CD14-positive monocyte (primary cell): ENCODE measurements at regions not wholly inside any gene's neighbourhood (a gene's known extent, or its start where the extent isn't known, plus 50 kb on each side); places are given as distances from the start of the nearest gene placed in this dataset.

ENCODE experiments used
- DNase-seq, 3 donors: peaks; one replicate each; pipeline ENCODE4 v3.0.0-alpha.2; 2011 to 2022
- H2AFZ ChIP-seq: 2 replicates; pipeline ENCODE4 v1.6.0; 2012; ENCODE audit warnings: mild to moderate bottlenecking, low read depth, low read length, inconsistent platforms; ENCODE audit not compliant: insufficient read depth, poor library complexity, severe bottlenecking
- H3K27ac ChIP-seq, 2 donors: 1 replicate in 1 of 2; 2 replicates in 1 of 2; pipeline ENCODE4 v1.5.1; 2012 to 2013; ENCODE audit warnings: low read length in 2 of 2, control low read depth in 1 of 2, inconsistent platforms in 1 of 2, low read depth in 1 of 2, mild to moderate bottlenecking in 1 of 2
- H3K27me3 ChIP-seq, 2 donors: one replicate each; pipeline versions ENCODE4 v1.6.0 to v1.6.1; 2011 to 2013; ENCODE audit warnings: low read length in 2 of 2; ENCODE audit not compliant: control insufficient read depth in 2 of 2, insufficient read depth in 2 of 2
- H3K36me3 ChIP-seq, 2 donors: replicated peaks in 1 of 2; 1 replicate in 1 of 2; 2 replicates in 1 of 2; pipeline versions ENCODE4 v1.5.1 to v1.6.1; 2012 to 2013; ENCODE audit warnings: low read length in 2 of 2, control low read depth in 1 of 2, inconsistent platforms in 1 of 2, mild to moderate bottlenecking in 1 of 2; ENCODE audit not compliant: insufficient read depth in 2 of 2, control insufficient read depth in 1 of 2
- H3K4me1 ChIP-seq, 2 donors: 1 replicate in 1 of 2; 2 replicates in 1 of 2; pipeline versions ENCODE4 v1.5.1 to v1.6.1; 2012 to 2013; ENCODE audit warnings: low read length in 2 of 2, control low read depth in 1 of 2, inconsistent platforms in 1 of 2, mild to moderate bottlenecking in 1 of 2, moderate library complexity in 1 of 2; ENCODE audit not compliant: insufficient read depth in 2 of 2, control insufficient read depth in 1 of 2
- H3K4me2 ChIP-seq: replicated peaks from 2 replicates; pipeline ENCODE3; 2012; ENCODE audit warnings: low read length, moderate library complexity, mild to moderate bottlenecking; ENCODE audit not compliant: poor library complexity, severe bottlenecking; ENCODE audit errors: extremely low read depth
- H3K4me3 ChIP-seq, 3 experiments: fragments of 200-600 bp in 1 of 3; sonication (generic) in 1 of 3; replicated peaks in 1 of 3; 1 replicate in 2 of 3; 2 replicates in 1 of 3; pipeline ENCODE4 v1.5.1; 2011 to 2013; ENCODE audit warnings: low read length in 3 of 3, mild to moderate bottlenecking in 3 of 3, control low read depth in 2 of 3, low read depth in 2 of 3, inconsistent platforms in 1 of 3, moderate library complexity in 1 of 3
- H3K79me2 ChIP-seq: 2 replicates; pipeline ENCODE4 v1.6.0; 2012; ENCODE audit warnings: mild to moderate bottlenecking, control low read depth, inconsistent platforms, low read length, moderate library complexity; ENCODE audit not compliant: insufficient read depth
- H3K9ac ChIP-seq: 2 replicates; pipeline ENCODE4 v1.6.0; 2017; ENCODE audit warnings: low read length, mild to moderate bottlenecking; ENCODE audit not compliant: insufficient read depth, poor library complexity, severe bottlenecking
- H3K9me3 ChIP-seq, 2 donors: replicated peaks in 1 of 2; 1 replicate in 1 of 2; 2 replicates in 1 of 2; pipeline versions ENCODE4 v1.5.1 to v1.6.1; 2012 to 2013; ENCODE audit warnings: low read length in 2 of 2, control low read depth in 1 of 2; ENCODE audit not compliant: control insufficient read depth in 1 of 2, insufficient read depth in 1 of 2
- H4K20me1 ChIP-seq: 2 replicates; pipeline ENCODE4 v1.6.0; 2012; ENCODE audit warnings: mild to moderate bottlenecking, low read length, control low read depth, moderate library complexity; ENCODE audit not compliant: insufficient read depth
- H3K27ac Mint-ChIP-seq, 7 donors: one replicate each; pipeline ENCODE4 v1.8.0; 2020; ENCODE audit warnings: mild to moderate bottlenecking in 7 of 7, mixed read lengths in 7 of 7, moderate library complexity in 6 of 7, inconsistent platforms in 2 of 7
- H3K27me3 Mint-ChIP-seq, 3 donors: one replicate each; pipeline ENCODE4 v1.8.0; 2021 to 2022; ENCODE audit warnings: low read depth in 3 of 3, mild to moderate bottlenecking in 3 of 3, mixed read lengths in 3 of 3, moderate library complexity in 3 of 3, inconsistent platforms in 1 of 3
- H3K36me3 Mint-ChIP-seq, 2 donors: one replicate each; pipeline ENCODE4 v1.8.0; 2020; ENCODE audit warnings: mixed read lengths in 2 of 2, inconsistent platforms in 1 of 2, mild to moderate bottlenecking in 1 of 2
- H3K4me1 Mint-ChIP-seq: one replicate; pipeline ENCODE4 v1.8.0; 2020; ENCODE audit warnings: mild to moderate bottlenecking, mixed read lengths
- H3K4me3 Mint-ChIP-seq, 2 donors: one replicate each; pipeline ENCODE4 v1.8.0; 2020; ENCODE audit warnings: mild to moderate bottlenecking in 2 of 2, mixed read lengths in 2 of 2, moderate library complexity in 1 of 2
- H3K9me3 Mint-ChIP-seq, 7 donors: one replicate each; pipeline ENCODE4 v1.8.0; 2020 to 2022; ENCODE audit warnings: mixed read lengths in 7 of 7, mild to moderate bottlenecking in 6 of 7, moderate library complexity in 6 of 7, inconsistent platforms in 2 of 7
- CTCF ChIP-seq: fragments of 200-600 bp; IDR thresholded peaks from one replicate; pipeline ENCODE4 v1.8.0; 2022; ENCODE audit warnings: antibody characterized with exemption, mild to moderate bottlenecking
- WGBS: methylation state at CpG from one replicate; pipeline ENCODE4 v1.1.5; 2013; ENCODE audit warnings: missing lambda C conversion rate; ENCODE audit not compliant: insufficient coverage; 5-methylcytosine and 5-hydroxymethylcytosine counted together
- intact Hi-C, 2 donors: fragments of 100-400 bp; cut with micrococcal nuclease; formaldehyde crosslinking; loops; one replicate each; pipeline versions ENCODE4 v1.15.0 to v1.15.1; 2023

- no peak for DNase-seq
- Mint-ChIP-seq H3K36me3 (no peaks in the 10 kb centered on the region), H3K27ac (no peak overlapping the region), H3K9me3 (peaks cover 0 to 5% (median 2%) of the 10 kb centered on the region in 7 donors), H3K4me3 (no peak overlapping the region), H3K27me3 (peaks cover 0 to 2% (median 2%) of the 10 kb centered on the region in 3 donors), H3K4me1 (no peaks in the 10 kb centered on the region)
- Histone ChIP-seq H4K20me1 (no peaks in the 10 kb centered on the region), H3K4me2 (no peak overlapping the region), H3K27ac (no peak overlapping the region), H3K4me3 (no peak overlapping the region), H3K36me3 (no peaks in the 10 kb centered on the region), H3K27me3 (no peaks in the 10 kb centered on the region), H3K4me1 (no peaks in the 10 kb centered on the region), H3K79me2 (no peaks in the 10 kb centered on the region), H2AFZ (no peak overlapping the region), H3K9ac (no peak overlapping the region), H3K9me3 (no peaks in the 10 kb centered on the region)
- intact Hi-C loops, result no loop called here
- WGBS, result 81% methylated on average over 5 of the region's 7 CpGs
- no peak for TF ChIP-seq CTCF
These were observed 244.1 kb upstream of the IRS2 start for GRCh38 chr13:110030394-110030928.

GRCh38 chr13:110028838-110029621 is 242.6 kb upstream of the IRS2 start:
- Histone ChIP-seq H3K79me2 (no peaks in the 10 kb centered on the region), H3K27ac (no peak overlapping the region), H3K36me3 (no peaks in the 10 kb centered on the region), H3K9me3 (no peaks in the 10 kb centered on the region), H3K4me3 (no peak overlapping the region), H2AFZ (no peak overlapping the region), H3K4me1 (no peaks in the 10 kb centered on the region), H4K20me1 (no peaks in the 10 kb centered on the region), H3K27me3 (no peaks in the 10 kb centered on the region), H3K9ac (no peak overlapping the region), H3K4me2 (no peak overlapping the region)
- no peak overlapping the region for H3K4me3 Mint-ChIP-seq
- no peak overlapping the region for H3K27ac Mint-ChIP-seq
- WGBS, result 100% methylated on average over 1 of the region's 7 CpGs
- H3K27me3 Mint-ChIP-seq, result peaks cover 0 to 2% (median 2%) of the 10 kb centered on the region in 3 donors
- H3K36me3 Mint-ChIP-seq, result no peaks in the 10 kb centered on the region
- H3K4me1 Mint-ChIP-seq, result no peaks in the 10 kb centered on the region
- no peak for TF ChIP-seq CTCF
- H3K9me3 Mint-ChIP-seq, result peaks cover 1 to 5% (median 2%) of the 10 kb centered on the region in 7 donors
- intact Hi-C loops, result no loop called here
- no peak for DNase-seq
